SK-N-SH treated with all-trans-retinoic acid at 6 μM for 48 hours (cell line): ENCODE measurements at regions not wholly inside any gene's neighbourhood (a gene's known extent, or its start where the extent isn't known, plus 50 kb on each side); places are given as distances from the start of the nearest gene placed in this dataset.

Source experiments
- ATAC-seq: fragments of 200-7000 bp; cut with Tn5 transposase; 3 replicates; pipeline ENCODE4 v1.9.1; 2020; ENCODE audit warnings: mild to moderate bottlenecking, moderate library complexity
- ARNTL ChIP-seq: fragments of 450-650 bp; formaldehyde crosslinking; IDR thresholded peaks from 2 replicates; pipeline ENCODE4 v1.5.0; 2020; ENCODE audit warnings: low read depth, mild to moderate bottlenecking, moderate library complexity, borderline replicate concordance
- BACH2 ChIP-seq: fragments of 250-450 bp; sonication (Bioruptor Pico); IDR thresholded peaks from 2 replicates; pipeline ENCODE4 v1.9.0; 2021; ENCODE audit warnings: mild to moderate bottlenecking, borderline replicate concordance
- CSDC2 ChIP-seq: fragments of 250-450 bp; sonication (Bioruptor Pico); IDR thresholded peaks from 2 replicates; pipeline ENCODE4 v1.5.0; 2020; ENCODE audit warnings: mild to moderate bottlenecking, moderate library complexity
- ESRRG ChIP-seq: fragments of 250-450 bp; sonication (Bioruptor Pico); IDR thresholded peaks from 2 replicates; pipeline ENCODE4 v1.6.1; 2021; ENCODE audit warnings: mild to moderate bottlenecking
- GLIS3 ChIP-seq: fragments of 250-450 bp; sonication (Bioruptor Pico); IDR thresholded peaks from 2 replicates; pipeline ENCODE4 v1.5.0; 2020; ENCODE audit warnings: mild to moderate bottlenecking, moderate library complexity
- OSR1 ChIP-seq: fragments of 250-450 bp; sonication (Bioruptor Pico); IDR thresholded peaks from 2 replicates; pipeline ENCODE4 v1.8.0; 2022; ENCODE audit warnings: moderate library complexity, mild to moderate bottlenecking, inconsistent platforms
- PPARA ChIP-seq: fragments of 250-450 bp; sonication (Bioruptor Pico); IDR thresholded peaks from 2 replicates; pipeline ENCODE4 v1.5.0; 2020; ENCODE audit warnings: mild to moderate bottlenecking, borderline replicate concordance
- RARB ChIP-seq: fragments of 250-450 bp; sonication (Bioruptor Pico); IDR thresholded peaks from 2 replicates; pipeline ENCODE4 v1.8.0; 2021; ENCODE audit warnings: mild to moderate bottlenecking, moderate library complexity
- SNAI2 ChIP-seq: fragments of 250-450 bp; sonication (Bioruptor Pico); IDR thresholded peaks from 2 replicates; pipeline ENCODE4 v1.5.0; 2020; ENCODE audit warnings: mild to moderate bottlenecking, moderate library complexity
- TCF4 ChIP-seq: fragments of 250-450 bp; sonication (Bioruptor Pico); IDR thresholded peaks from 2 replicates; pipeline ENCODE4 v1.8.0; 2021; ENCODE audit warnings: mild to moderate bottlenecking, moderate library complexity, borderline replicate concordance
- TOX ChIP-seq: fragments of 250-450 bp; sonication (Bioruptor Pico); IDR thresholded peaks from 2 replicates; pipeline ENCODE4 v1.8.0; 2021; ENCODE audit warnings: mild to moderate bottlenecking, moderate library complexity, borderline replicate concordance
- ZC3H10 ChIP-seq: fragments of 250-450 bp; sonication (Bioruptor Pico); IDR thresholded peaks from 2 replicates; pipeline ENCODE4 v1.5.1; 2021; ENCODE audit warnings: mild to moderate bottlenecking, moderate library complexity
- ZFP3 ChIP-seq: fragments of 250-450 bp; sonication (Bioruptor Pico); IDR thresholded peaks from 2 replicates; pipeline ENCODE4 v1.5.0; 2020; ENCODE audit warnings: mild to moderate bottlenecking, moderate library complexity
- ZNF565 ChIP-seq: fragments of 450-650 bp; formaldehyde crosslinking; conservative IDR thresholded peaks from 2 replicates; pipeline ENCODE4 v1.5.0; 2020; ENCODE audit warnings: low read depth, mild to moderate bottlenecking, moderate library complexity
- ZNF70 ChIP-seq: fragments of 450-650 bp; formaldehyde crosslinking; IDR thresholded peaks from 2 replicates; pipeline ENCODE4 v1.5.0; 2020; ENCODE audit warnings: mild to moderate bottlenecking, moderate library complexity
- ZNF8 ChIP-seq: fragments of 450-650 bp; formaldehyde crosslinking; IDR thresholded peaks from 2 replicates; pipeline ENCODE4 v1.5.0; 2020; ENCODE audit warnings: mild to moderate bottlenecking, moderate library complexity
- TF ChIP-seq, protein P1 (sequence below): fragments of 250-450 bp; sonication (Bioruptor Pico); IDR thresholded peaks from 2 replicates; pipeline ENCODE4 v1.8.0; 2021; ENCODE audit warnings: low read depth, mild to moderate bottlenecking, moderate library complexity, borderline replicate concordance
- TF ChIP-seq, protein P2 (sequence below): fragments of 250-450 bp; sonication (Bioruptor Pico); IDR thresholded peaks from 2 replicates; pipeline ENCODE4 v1.8.0; 2020; ENCODE audit warnings: mild to moderate bottlenecking, moderate library complexity, borderline replicate concordance
- TF ChIP-seq, protein P3 (sequence below): fragments of 250-450 bp; sonication (Bioruptor Pico); IDR thresholded peaks from 2 replicates; pipeline ENCODE4 v1.5.1; 2021; ENCODE audit warnings: mild to moderate bottlenecking, moderate library complexity
- TF ChIP-seq, protein P4 (sequence below): fragments of 250-450 bp; sonication (Bioruptor Pico); IDR thresholded peaks from 2 replicates; pipeline ENCODE4 v1.5.0; 2020; ENCODE audit warnings: mild to moderate bottlenecking, moderate library complexity
- TF ChIP-seq, protein P5 (sequence below): fragments of 250-450 bp; sonication (Bioruptor Pico); IDR thresholded peaks from 2 replicates; pipeline ENCODE4 v1.5.1; 2020; ENCODE audit warnings: low read depth, mild to moderate bottlenecking, moderate library complexity

DNA sequence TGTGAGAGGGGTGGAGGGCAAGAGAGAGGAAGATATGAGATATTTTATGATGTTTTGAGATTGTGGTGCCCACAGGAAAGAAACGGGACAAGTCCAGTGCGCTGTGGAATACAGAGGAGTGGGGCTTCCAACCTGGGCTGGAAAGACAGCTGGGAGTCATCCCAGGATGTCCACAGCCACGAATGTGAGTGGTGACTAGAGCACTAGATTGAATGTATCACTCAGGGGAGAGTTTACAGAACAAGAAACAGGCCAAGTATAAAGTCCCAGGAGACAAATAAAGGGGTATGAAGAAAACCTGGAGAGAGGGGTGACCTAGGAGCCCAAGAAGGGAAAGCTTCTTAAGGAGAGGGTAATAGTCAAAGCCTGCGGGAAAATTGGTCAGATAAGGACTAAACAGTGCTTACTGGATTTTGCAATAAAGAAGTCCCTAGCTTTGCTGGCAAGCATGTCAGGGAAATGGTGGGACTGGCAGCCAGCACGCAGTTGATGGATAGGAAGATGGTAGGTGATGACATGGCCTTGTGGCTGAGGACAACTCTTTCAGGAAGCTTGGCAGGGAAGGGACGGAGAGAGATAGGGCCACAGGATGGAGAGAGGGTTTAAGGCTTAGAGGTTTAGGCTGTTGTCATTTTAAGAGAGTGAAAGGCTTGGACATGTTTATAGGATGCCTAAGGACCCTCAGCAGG lies 114.5 kb downstream of the AXIN2 start:
- TF ChIP-seq ZNF565 (CRISPR knock-in tag) (no peak), TCF4 (CRISPR knock-in tag) (no peak), RARB (CRISPR knock-in tag) (no peak), TOX (no peak), GLIS3 (CRISPR knock-in tag) (no peak), ZFP3 (CRISPR knock-in tag) (no peak), SNAI2 (CRISPR knock-in tag) (no peak), ESRRG (CRISPR knock-in tag) (no peak), ZC3H10 (CRISPR knock-in tag) (no peak), BACH2 (CRISPR knock-in tag) (no peak), ARNTL (CRISPR knock-in tag) (no peak), OSR1 (CRISPR knock-in tag) (no peak), CSDC2 (CRISPR knock-in tag) (no peak)
- TF ChIP-seq, protein P1, sequence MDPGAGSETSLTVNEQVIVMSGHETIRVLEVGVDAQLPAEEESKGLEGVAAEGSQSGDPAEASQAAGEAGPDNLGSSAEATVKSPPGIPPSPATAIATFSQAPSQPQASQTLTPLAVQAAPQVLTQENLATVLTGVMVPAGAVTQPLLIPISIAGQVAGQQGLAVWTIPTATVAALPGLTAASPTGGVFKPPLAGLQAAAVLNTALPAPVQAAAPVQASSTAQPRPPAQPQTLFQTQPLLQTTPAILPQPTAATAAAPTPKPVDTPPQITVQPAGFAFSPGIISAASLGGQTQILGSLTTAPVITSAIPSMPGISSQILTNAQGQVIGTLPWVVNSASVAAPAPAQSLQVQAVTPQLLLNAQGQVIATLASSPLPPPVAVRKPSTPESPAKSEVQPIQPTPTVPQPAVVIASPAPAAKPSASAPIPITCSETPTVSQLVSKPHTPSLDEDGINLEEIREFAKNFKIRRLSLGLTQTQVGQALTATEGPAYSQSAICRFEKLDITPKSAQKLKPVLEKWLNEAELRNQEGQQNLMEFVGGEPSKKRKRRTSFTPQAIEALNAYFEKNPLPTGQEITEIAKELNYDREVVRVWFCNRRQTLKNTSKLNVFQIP (CRISPR knock-in tag) = no peak
- TF ChIP-seq, protein P2, sequence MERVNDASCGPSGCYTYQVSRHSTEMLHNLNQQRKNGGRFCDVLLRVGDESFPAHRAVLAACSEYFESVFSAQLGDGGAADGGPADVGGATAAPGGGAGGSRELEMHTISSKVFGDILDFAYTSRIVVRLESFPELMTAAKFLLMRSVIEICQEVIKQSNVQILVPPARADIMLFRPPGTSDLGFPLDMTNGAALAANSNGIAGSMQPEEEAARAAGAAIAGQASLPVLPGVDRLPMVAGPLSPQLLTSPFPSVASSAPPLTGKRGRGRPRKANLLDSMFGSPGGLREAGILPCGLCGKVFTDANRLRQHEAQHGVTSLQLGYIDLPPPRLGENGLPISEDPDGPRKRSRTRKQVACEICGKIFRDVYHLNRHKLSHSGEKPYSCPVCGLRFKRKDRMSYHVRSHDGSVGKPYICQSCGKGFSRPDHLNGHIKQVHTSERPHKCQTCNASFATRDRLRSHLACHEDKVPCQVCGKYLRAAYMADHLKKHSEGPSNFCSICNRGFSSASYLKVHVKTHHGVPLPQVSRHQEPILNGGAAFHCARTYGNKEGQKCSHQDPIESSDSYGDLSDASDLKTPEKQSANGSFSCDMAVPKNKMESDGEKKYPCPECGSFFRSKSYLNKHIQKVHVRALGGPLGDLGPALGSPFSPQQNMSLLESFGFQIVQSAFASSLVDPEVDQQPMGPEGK (CRISPR knock-in tag) = no peak
- TF ChIP-seq, protein P3, sequence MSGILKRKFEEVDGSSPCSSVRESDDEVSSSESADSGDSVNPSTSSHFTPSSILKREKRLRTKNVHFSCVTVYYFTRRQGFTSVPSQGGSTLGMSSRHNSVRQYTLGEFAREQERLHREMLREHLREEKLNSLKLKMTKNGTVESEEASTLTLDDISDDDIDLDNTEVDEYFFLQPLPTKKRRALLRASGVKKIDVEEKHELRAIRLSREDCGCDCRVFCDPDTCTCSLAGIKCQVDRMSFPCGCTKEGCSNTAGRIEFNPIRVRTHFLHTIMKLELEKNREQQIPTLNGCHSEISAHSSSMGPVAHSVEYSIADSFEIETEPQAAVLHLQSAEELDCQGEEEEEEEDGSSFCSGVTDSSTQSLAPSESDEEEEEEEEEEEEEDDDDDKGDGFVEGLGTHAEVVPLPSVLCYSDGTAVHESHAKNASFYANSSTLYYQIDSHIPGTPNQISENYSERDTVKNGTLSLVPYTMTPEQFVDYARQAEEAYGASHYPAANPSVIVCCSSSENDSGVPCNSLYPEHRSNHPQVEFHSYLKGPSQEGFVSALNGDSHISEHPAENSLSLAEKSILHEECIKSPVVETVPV (CRISPR knock-in tag) = no peak
- TF ChIP-seq, protein P4, sequence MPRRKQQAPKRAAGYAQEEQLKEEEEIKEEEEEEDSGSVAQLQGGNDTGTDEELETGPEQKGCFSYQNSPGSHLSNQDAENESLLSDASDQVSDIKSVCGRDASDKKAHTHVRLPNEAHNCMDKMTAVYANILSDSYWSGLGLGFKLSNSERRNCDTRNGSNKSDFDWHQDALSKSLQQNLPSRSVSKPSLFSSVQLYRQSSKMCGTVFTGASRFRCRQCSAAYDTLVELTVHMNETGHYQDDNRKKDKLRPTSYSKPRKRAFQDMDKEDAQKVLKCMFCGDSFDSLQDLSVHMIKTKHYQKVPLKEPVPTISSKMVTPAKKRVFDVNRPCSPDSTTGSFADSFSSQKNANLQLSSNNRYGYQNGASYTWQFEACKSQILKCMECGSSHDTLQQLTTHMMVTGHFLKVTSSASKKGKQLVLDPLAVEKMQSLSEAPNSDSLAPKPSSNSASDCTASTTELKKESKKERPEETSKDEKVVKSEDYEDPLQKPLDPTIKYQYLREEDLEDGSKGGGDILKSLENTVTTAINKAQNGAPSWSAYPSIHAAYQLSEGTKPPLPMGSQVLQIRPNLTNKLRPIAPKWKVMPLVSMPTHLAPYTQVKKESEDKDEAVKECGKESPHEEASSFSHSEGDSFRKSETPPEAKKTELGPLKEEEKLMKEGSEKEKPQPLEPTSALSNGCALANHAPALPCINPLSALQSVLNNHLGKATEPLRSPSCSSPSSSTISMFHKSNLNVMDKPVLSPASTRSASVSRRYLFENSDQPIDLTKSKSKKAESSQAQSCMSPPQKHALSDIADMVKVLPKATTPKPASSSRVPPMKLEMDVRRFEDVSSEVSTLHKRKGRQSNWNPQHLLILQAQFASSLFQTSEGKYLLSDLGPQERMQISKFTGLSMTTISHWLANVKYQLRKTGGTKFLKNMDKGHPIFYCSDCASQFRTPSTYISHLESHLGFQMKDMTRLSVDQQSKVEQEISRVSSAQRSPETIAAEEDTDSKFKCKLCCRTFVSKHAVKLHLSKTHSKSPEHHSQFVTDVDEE = no peak
- TF ChIP-seq, protein P5, sequence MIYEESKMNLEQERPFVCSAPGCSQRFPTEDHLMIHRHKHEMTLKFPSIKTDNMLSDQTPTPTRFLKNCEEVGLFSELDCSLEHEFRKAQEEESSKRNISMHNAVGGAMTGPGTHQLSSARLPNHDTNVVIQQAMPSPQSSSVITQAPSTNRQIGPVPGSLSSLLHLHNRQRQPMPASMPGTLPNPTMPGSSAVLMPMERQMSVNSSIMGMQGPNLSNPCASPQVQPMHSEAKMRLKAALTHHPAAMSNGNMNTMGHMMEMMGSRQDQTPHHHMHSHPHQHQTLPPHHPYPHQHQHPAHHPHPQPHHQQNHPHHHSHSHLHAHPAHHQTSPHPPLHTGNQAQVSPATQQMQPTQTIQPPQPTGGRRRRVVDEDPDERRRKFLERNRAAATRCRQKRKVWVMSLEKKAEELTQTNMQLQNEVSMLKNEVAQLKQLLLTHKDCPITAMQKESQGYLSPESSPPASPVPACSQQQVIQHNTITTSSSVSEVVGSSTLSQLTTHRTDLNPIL (CRISPR knock-in tag) = no peak
- TF ChIP-seq, all 23 proteins: peak for 0
- ATAC-seq = no peak

DNA sequence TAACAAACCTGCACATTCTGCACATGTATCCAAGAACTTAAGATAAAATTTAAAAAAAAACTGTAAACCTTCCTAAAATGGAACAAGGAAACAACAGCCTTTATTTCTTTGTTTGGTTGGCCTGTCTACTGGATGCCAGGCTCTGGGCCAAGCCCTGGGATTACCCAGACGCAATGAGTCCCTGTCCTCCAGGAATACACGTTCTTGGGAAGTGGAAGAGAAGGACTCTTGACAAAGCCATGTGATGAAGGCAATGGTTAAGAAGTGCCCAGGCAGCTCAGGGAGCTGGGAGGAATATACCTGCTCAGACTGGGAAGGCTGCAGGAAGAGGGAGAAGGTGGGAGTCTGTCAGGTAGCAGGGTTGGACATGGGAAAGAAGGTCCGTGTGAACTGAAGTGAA lies 115.4 kb downstream of the AXIN2 start:
- TF ChIP-seq ARNTL (CRISPR knock-in tag) = no peak
- no peak for TF ChIP-seq PPARA (CRISPR knock-in tag)
- TF ChIP-seq ZFP3 (CRISPR knock-in tag) = no peak
- no peak for TF ChIP-seq ZNF70 (CRISPR knock-in tag)
- no peak for TF ChIP-seq GLIS3 (CRISPR knock-in tag)
- TF ChIP-seq ZNF8 = no peak
- TF ChIP-seq SNAI2 (CRISPR knock-in tag) = no peak
- no peak for TF ChIP-seq TOX
- TF ChIP-seq, protein P4 = no peak
- no peak for TF ChIP-seq TCF4 (CRISPR knock-in tag)
- no peak for ATAC-seq
